ENCODE measurements at regions not wholly inside any gene's neighbourhood (a gene's known extent, or its start where the extent isn't known, plus 50 kb on each side); places are given as distances from the start of the nearest gene placed in this dataset.

- WGBS, 2 experiments (ENCODE audit: extremely low coverage in 1 of 2, insufficient coverage in 1 of 2, insufficient read length in 1 of 2, insufficient replicate concordance in 2 of 2, low coverage in 1 of 2, low lambda C conversion rate in 2 of 2, missing lambda C conversion rate in 1 of 2) = 95% methylated on average over 1 of the region's 1 CpG; no CpG with 5 or more reads in 1 of the 2 experiments
- FAIRE-seq (no peak), DNase-seq (ENCODE audit: low read depth in 1 of 2, low spot score in 2 of 2) (no peak)
- ChIA-PET CTCF (ENCODE audit: partially characterized antibody) (no interaction called here), POLR2A (ENCODE audit: partially characterized antibody) (no interaction called here)
- no peak overlapping the region for H3K4me3 ChIP-seq (ENCODE audit: extremely low read depth in 1 of 4, insufficient read depth in 2 of 4, low read depth in 3 of 4, low read length in 4 of 4)
- H3K4me2 ChIP-seq (ENCODE audit: insufficient read depth in 1 of 2, low read depth in 2 of 2, low read length in 2 of 2) = no peak overlapping the region
- H2BK15ac ChIP-seq (ENCODE audit: low read length) = no peak overlapping the region
- H3K9me3 ChIP-seq (ENCODE audit: insufficient read depth in 2 of 2, low read depth in 1 of 2, low read length in 1 of 2) = peaks cover 0 to 9% of the 10 kb centered on the region in 2 experiments; a peak in 1 of 4 replicates
- no peak overlapping the region for H3K9ac ChIP-seq (replicated peaks in 1 of 4; ENCODE audit: extremely low read depth in 1 of 4, low read depth in 3 of 4, low read length in 3 of 4)
- H2BK5ac ChIP-seq (ENCODE audit: low read depth, low read length) = no peak overlapping the region
- H3K4me1 ChIP-seq (replicated peaks in 1 of 4; ENCODE audit: control insufficient read depth in 3 of 4, insufficient read depth in 4 of 4, low read length in 3 of 4) = no peaks in the 10 kb centered on the region
- H4K8ac ChIP-seq (ENCODE audit: extremely low read depth, insufficient read depth, low read length) = no peak overlapping the region
- H3K36me3 ChIP-seq (ENCODE audit: control insufficient read depth in 2 of 4, insufficient read depth in 4 of 4, low read length in 3 of 4) = no peaks in the 10 kb centered on the region
- H3K23ac ChIP-seq (ENCODE audit: insufficient read length) = no peak overlapping the region
- H4K5ac ChIP-seq (ENCODE audit: insufficient read length, low read depth, low read length) = no peak overlapping the region
- no peak overlapping the region for H2AFZ ChIP-seq (ENCODE audit: low read length)
- H3K27me3 ChIP-seq (replicated peaks in 1 of 4; ENCODE audit: control insufficient read depth in 3 of 4, extremely low read depth in 1 of 4, insufficient read depth in 3 of 4, low read length in 3 of 4) = no peaks in the 10 kb centered on the region
- H2BK20ac ChIP-seq (ENCODE audit: low read length) = no peak overlapping the region
- no peaks in the 10 kb centered on the region for H4K20me1 ChIP-seq (replicated peaks in 1 of 2; ENCODE audit: control insufficient read depth in 1 of 2, insufficient read depth in 2 of 2, low read length in 2 of 2)
- no peak overlapping the region for H3K18ac ChIP-seq (ENCODE audit: extremely low read depth, low read length)
- H3K4ac ChIP-seq (replicated peaks; ENCODE audit: insufficient read length, low read depth, low read length) = no peak overlapping the region
- no peak overlapping the region for H2AK5ac ChIP-seq (ENCODE audit: low read depth, low read length)
- no peak for TF ChIP-seq POLR2A (IDR thresholded peaks at IDR 0.05; ENCODE audit: control extremely low read depth in 1 of 2, low read depth in 2 of 2, low read length in 2 of 2)
- TF ChIP-seq HDAC2 (IDR thresholded peaks at IDR 0.05; ENCODE audit: borderline replicate concordance in 1 of 2, low read depth in 2 of 2, low read length in 2 of 2) = no peak
- TF ChIP-seq CTCF (IDR thresholded peaks at IDR 0.05; ENCODE audit: control extremely low read depth in 1 of 3, insufficient read depth in 1 of 3, low read depth in 1 of 3, low read length in 3 of 3) = no peak
- TF ChIP-seq SP2 (IDR thresholded peaks at IDR 0.05; ENCODE audit: low read length) = no peak
- TF ChIP-seq SUZ12 (IDR thresholded peaks at IDR 0.05; ENCODE audit: low read length) = no peak
- TF ChIP-seq ATF2 (IDR thresholded peaks at IDR 0.05; ENCODE audit: low read length) = no peak
- no peak for TF ChIP-seq BCL11A (IDR thresholded peaks at IDR 0.05; ENCODE audit: low read depth in 2 of 2, low read length in 2 of 2)
- no peak for TF ChIP-seq GTF2F1 (IDR thresholded peaks at IDR 0.05; ENCODE audit: borderline replicate concordance, low read depth, low read length)
- no peaks in the 10 kb centered on the region for H3K79me2 ChIP-seq (ENCODE audit: control insufficient read depth in 1 of 2, insufficient read depth in 2 of 2, low read length in 2 of 2)
- no peak overlapping the region for H3K27ac ChIP-seq (ENCODE audit: low read depth, low read length)
- no peak overlapping the region for H2BK120ac ChIP-seq (replicated peaks; ENCODE audit: low read depth, low read length)
- H3K79me1 ChIP-seq (ENCODE audit: low read depth, low read length) = no peaks in the 10 kb centered on the region
- no peaks in the 10 kb centered on the region for H3K23me2 ChIP-seq (ENCODE audit: low read depth, low read length)
- H3K14ac ChIP-seq (ENCODE audit: insufficient read length) = no peak overlapping the region
- H4K91ac ChIP-seq (replicated peaks; ENCODE audit: insufficient read length, low read length) = no peak overlapping the region
- no peak overlapping the region for H3K56ac ChIP-seq (replicated peaks; ENCODE audit: insufficient read length, low read depth, low read length)
- H2BK12ac ChIP-seq (ENCODE audit: low read depth, low read length) = no peak overlapping the region
Observed at GRCh38 chr2:13546131-13546530, 829.4 kb downstream of the TRIB2 start.

Measured in H1 (cell line).